Bronchial epithelial cell (primary cell): ENCODE measurements at regions not wholly inside any gene's neighbourhood (a gene's known extent, or its start where the extent isn't known, plus 50 kb on each side); places are given as distances from the start of the nearest gene placed in this dataset.
"Not testable (repeated sequence)": the region's sequence is repeated elsewhere in the genome, so short reads cannot be mapped to it uniquely, and the experiment has no call there.

Source experiments
- DNase-seq: peaks from one replicate; pipeline ENCODE4 v3.0.0-alpha.2; 2010; ENCODE audit warnings: low read depth
- FAIRE-seq: peaks from 2 replicates; lab custom pipeline; 2011; peaks lifted over from hg19 to GRCh38; lab: Jason Lieb, UNC
- H3K27me3 ChIP-seq: 2 replicates; pipeline ENCODE4 v1.5.1; 2011; ENCODE audit warnings: low read length; ENCODE audit not compliant: control insufficient read depth, insufficient read depth
- H3K36me3 ChIP-seq: 2 replicates; pipeline ENCODE4 v1.5.1; 2011; ENCODE audit warnings: low read length; ENCODE audit not compliant: control insufficient read depth, insufficient read depth
- H3K4me3 ChIP-seq: 2 replicates; pipeline ENCODE4 v1.5.1; 2011; ENCODE audit warnings: mild to moderate bottlenecking, low read depth, low read length, control low read depth
- CTCF ChIP-seq: IDR thresholded peaks from 2 replicates; pipeline ENCODE4 v1.5.1; 2011; ENCODE audit warnings: mild to moderate bottlenecking, moderate library complexity, low read length, control low read depth, inconsistent platforms; ENCODE audit not compliant: insufficient read depth, severe bottlenecking

GRCh38 chr11:44367452-44367851, 57.5 kb upstream of the ALX4 start:
- no peak for FAIRE-seq
- no peak overlapping the region for H3K4me3 ChIP-seq
- no peaks in the 10 kb centered on the region for H3K36me3 ChIP-seq
- no peaks in the 10 kb centered on the region for H3K27me3 ChIP-seq
- no peak for DNase-seq
- TF ChIP-seq CTCF = no peak

GRCh38 chr11:44368886-44369285, 58.9 kb upstream of the ALX4 start:
- TF ChIP-seq CTCF = no peak
- DNase-seq = no peak
- no peaks in the 10 kb centered on the region for H3K36me3 ChIP-seq
- H3K27me3 ChIP-seq = no peaks in the 10 kb centered on the region
- FAIRE-seq = no peak
- no peak overlapping the region for H3K4me3 ChIP-seq

GRCh38 chr11:44371042-44371441, 61.1 kb upstream of the ALX4 start:
- H3K36me3 ChIP-seq, FAIRE-seq, H3K4me3 ChIP-seq, DNase-seq, H3K27me3 ChIP-seq: not testable (repeated sequence)

- H3K27me3 ChIP-seq = no peaks in the 10 kb centered on the region
- FAIRE-seq (no peak), DNase-seq (no peak)
- no peaks in the 10 kb centered on the region for H3K36me3 ChIP-seq
- no peak for TF ChIP-seq CTCF
- no peak overlapping the region for H3K4me3 ChIP-seq
These were observed 61.8 kb upstream of the ALX4 start for GRCh38 chr11:44371706-44372105.

GRCh38 chr11:44372989-44373388, 63.0 kb upstream of the ALX4 start:
- no peaks in the 10 kb centered on the region for H3K36me3 ChIP-seq
- TF ChIP-seq CTCF = no peak
- no peaks in the 10 kb centered on the region for H3K27me3 ChIP-seq
- no peak overlapping the region for H3K4me3 ChIP-seq
- no peak for DNase-seq
- FAIRE-seq = peak; percentile 13

GRCh38 chr11:44374001-44374400, 64.1 kb upstream of the ALX4 start:
- Histone ChIP-seq H3K36me3 (no peaks in the 10 kb centered on the region), H3K27me3 (no peaks in the 10 kb centered on the region), H3K4me3 (no peak overlapping the region)
- FAIRE-seq (no peak), DNase-seq (no peak)
- TF ChIP-seq CTCF = no peak
